Activated CD8-positive, alpha-beta T cell treated with anti-CD3 and anti-CD28 coated beads for 36 hours (primary cell): ENCODE measurements at regions not wholly inside any gene's neighbourhood (a gene's known extent, or its start where the extent isn't known, plus 50 kb on each side); places are given as distances from the start of the nearest gene placed in this dataset.

ENCODE experiments used
- ATAC-seq: fragments of 200-7000 bp; cut with Tn5 transposase; one replicate; pipeline ENCODE4 v1.10.0; 2021; ENCODE audit warnings: mild to moderate bottlenecking, moderate library complexity
- CTCF ChIA-PET: fragments of 350-600 bp; sonication (Branson Sonifier 250); formaldehyde crosslinking; loops from one replicate; lab custom pipeline; 2021; ENCODE audit warnings: antibody characterized with exemption; lab: Charles Lee
- POLR2A ChIA-PET: fragments of 350-600 bp; sonication (Branson Sonifier 250); formaldehyde crosslinking; loops from one replicate; lab custom pipeline; 2021; ENCODE audit warnings: antibody characterized with exemption; lab: Charles Lee
- DNase-seq: peaks from one replicate; pipeline ENCODE4 v3.0.0-alpha.2; 2020
- H3K27ac Mint-ChIP-seq: one replicate; pipeline ENCODE4 v1.8.0; 2021; ENCODE audit warnings: mild to moderate bottlenecking, mixed read lengths
- H3K27me3 Mint-ChIP-seq: one replicate; pipeline ENCODE4 v1.8.0; 2021; ENCODE audit warnings: mixed read lengths
- H3K36me3 Mint-ChIP-seq: one replicate; pipeline ENCODE4 v1.8.0; 2021; ENCODE audit warnings: low read depth, mixed read lengths
- H3K4me1 Mint-ChIP-seq: one replicate; pipeline ENCODE4 v1.8.0; 2021; ENCODE audit warnings: low read depth, mixed read lengths
- H3K4me3 Mint-ChIP-seq: one replicate; pipeline ENCODE4 v1.8.0; 2021; ENCODE audit warnings: mild to moderate bottlenecking, moderate library complexity, mixed read lengths
- H3K9me3 Mint-ChIP-seq: one replicate; pipeline ENCODE4 v1.8.0; 2021; ENCODE audit warnings: mixed read lengths
- intact Hi-C: fragments of 100-400 bp; cut with micrococcal nuclease; formaldehyde crosslinking; loops from one replicate; pipeline ENCODE4 v1.10.0; 2022
- TF ChIP-seq, protein P1 (sequence below): fragments of 200-600 bp; IDR thresholded peaks from one replicate; pipeline ENCODE4 v1.8.0; 2022; ENCODE audit warnings: antibody characterized with exemption, mild to moderate bottlenecking

DNA sequence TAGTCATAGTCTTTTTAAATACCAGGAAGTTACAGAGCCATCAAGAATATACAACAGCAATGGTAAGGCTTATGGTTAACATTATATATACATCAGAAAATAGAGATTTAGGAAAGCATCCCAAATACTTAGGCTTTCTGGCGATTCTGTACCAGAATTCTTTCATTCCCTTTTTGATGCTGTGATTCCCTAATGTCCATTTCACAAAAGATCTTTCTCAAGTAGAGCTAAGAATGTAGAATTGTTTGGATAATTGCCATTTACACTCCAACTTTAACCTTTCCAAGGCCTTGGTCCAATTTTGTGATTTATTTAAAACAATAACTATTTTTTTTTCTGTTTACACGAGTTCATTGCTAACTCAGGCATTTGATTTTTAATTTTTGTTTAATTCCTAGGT lies 422.2 kb downstream of the MTX2 start:
- no peak overlapping the region for H3K27ac Mint-ChIP-seq
- DNase-seq (no peak), ATAC-seq (no peak)
- peaks cover 11% of the 10 kb centered on the region for H3K27me3 Mint-ChIP-seq
- no peaks in the 10 kb centered on the region for H3K36me3 Mint-ChIP-seq
- H3K4me1 Mint-ChIP-seq: no peaks in the 10 kb centered on the region
- ChIA-PET CTCF (no interaction called here), POLR2A (no interaction called here)
- TF ChIP-seq, protein P1, sequence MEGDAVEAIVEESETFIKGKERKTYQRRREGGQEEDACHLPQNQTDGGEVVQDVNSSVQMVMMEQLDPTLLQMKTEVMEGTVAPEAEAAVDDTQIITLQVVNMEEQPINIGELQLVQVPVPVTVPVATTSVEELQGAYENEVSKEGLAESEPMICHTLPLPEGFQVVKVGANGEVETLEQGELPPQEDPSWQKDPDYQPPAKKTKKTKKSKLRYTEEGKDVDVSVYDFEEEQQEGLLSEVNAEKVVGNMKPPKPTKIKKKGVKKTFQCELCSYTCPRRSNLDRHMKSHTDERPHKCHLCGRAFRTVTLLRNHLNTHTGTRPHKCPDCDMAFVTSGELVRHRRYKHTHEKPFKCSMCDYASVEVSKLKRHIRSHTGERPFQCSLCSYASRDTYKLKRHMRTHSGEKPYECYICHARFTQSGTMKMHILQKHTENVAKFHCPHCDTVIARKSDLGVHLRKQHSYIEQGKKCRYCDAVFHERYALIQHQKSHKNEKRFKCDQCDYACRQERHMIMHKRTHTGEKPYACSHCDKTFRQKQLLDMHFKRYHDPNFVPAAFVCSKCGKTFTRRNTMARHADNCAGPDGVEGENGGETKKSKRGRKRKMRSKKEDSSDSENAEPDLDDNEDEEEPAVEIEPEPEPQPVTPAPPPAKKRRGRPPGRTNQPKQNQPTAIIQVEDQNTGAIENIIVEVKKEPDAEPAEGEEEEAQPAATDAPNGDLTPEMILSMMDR: no peak
- intact Hi-C loops: no loop called here
- no peaks in the 10 kb centered on the region for H3K9me3 Mint-ChIP-seq
- H3K4me3 Mint-ChIP-seq: no peak overlapping the region

DNA sequence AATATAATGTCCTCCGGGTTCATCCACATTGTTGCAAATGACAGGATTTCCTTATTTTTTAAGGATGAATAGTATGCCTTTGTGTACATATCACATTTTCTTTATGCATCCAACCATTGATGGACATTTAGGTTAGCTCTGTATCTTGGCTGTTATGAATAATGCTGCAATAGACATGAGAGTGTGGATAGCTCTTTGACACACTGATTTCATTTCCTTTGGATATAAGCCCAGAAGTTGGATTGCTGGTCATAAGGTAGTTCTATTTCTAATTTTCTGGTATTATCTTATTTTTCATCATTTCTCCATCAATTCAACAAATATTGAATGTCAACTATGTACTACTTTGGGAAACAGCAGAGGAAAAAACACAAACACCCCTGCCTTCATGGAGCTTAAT lies 423.3 kb downstream of the MTX2 start:
- H3K4me1 Mint-ChIP-seq: no peaks in the 10 kb centered on the region
- no peaks in the 10 kb centered on the region for H3K9me3 Mint-ChIP-seq
- no peak for DNase-seq
- CTCF ChIA-PET: no interaction called here
- TF ChIP-seq, protein P1: no peak
- no peak for ATAC-seq
- no peak overlapping the region for H3K27ac Mint-ChIP-seq
- H3K27me3 Mint-ChIP-seq: peaks cover 11% of the 10 kb centered on the region
- intact Hi-C loops: no loop called here
- H3K36me3 Mint-ChIP-seq: no peaks in the 10 kb centered on the region
- POLR2A ChIA-PET: no interaction called here
- H3K4me3 Mint-ChIP-seq: no peak overlapping the region

DNA sequence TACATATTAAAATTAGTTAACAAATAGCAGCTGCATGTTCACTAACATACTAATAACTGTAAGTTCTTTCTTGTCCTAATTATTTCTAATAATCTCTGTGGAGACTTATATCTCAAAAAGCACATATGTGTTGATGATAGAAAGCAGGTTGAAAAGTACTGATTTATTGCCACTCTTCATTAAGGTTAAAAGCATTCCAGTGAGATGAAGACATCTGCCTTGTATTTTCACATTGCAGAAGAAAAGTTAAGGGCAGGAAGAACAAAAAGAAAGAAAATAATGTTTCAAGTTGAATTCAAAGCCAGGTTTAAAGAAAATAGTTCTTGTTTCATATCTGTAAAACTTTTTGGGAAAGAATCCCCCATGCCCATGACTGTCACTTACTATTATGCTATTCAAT lies 429.9 kb downstream of the MTX2 start:
- CTCF ChIA-PET: no interaction called here
- intact Hi-C loops: no loop called here
- H3K9me3 Mint-ChIP-seq: no peaks in the 10 kb centered on the region
- DNase-seq: no peak
- POLR2A ChIA-PET: no interaction called here
- TF ChIP-seq, protein P1: no peak
- H3K27ac Mint-ChIP-seq: no peak overlapping the region
- H3K4me3 Mint-ChIP-seq: no peak overlapping the region
- H3K36me3 Mint-ChIP-seq: no peaks in the 10 kb centered on the region
- peaks cover 9% of the 10 kb centered on the region for H3K27me3 Mint-ChIP-seq
- ATAC-seq: no peak
- H3K4me1 Mint-ChIP-seq: no peaks in the 10 kb centered on the region

DNA sequence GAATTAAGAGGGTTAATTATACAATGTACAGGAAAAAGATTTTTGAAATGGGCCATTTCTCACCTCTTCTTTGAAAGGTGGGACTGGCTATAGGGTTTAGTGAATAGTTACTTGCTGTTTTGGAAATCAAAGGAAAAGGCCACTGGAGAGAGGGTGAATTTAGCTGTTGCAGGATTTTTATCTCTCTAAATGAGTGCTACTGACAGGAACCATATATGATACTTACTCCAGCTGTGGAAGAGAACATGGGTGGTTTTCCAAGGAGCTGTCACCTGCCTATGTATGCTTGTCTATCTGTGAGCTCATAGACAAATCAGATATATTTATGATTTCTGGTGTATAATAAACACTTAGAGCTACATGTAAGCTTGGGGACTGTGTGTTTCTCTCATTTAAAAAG lies 430.4 kb downstream of the MTX2 start:
- no peaks in the 10 kb centered on the region for H3K4me1 Mint-ChIP-seq
- DNase-seq (no peak), ATAC-seq (no peak)
- ChIA-PET CTCF (no interaction called here), POLR2A (no interaction called here)
- TF ChIP-seq, protein P1: no peak
- H3K9me3 Mint-ChIP-seq: no peaks in the 10 kb centered on the region
- no peak overlapping the region for H3K4me3 Mint-ChIP-seq
- intact Hi-C loops: no loop called here
- peaks cover 10% of the 10 kb centered on the region for H3K27me3 Mint-ChIP-seq
- no peaks in the 10 kb centered on the region for H3K36me3 Mint-ChIP-seq
- H3K27ac Mint-ChIP-seq: no peak overlapping the region

DNA sequence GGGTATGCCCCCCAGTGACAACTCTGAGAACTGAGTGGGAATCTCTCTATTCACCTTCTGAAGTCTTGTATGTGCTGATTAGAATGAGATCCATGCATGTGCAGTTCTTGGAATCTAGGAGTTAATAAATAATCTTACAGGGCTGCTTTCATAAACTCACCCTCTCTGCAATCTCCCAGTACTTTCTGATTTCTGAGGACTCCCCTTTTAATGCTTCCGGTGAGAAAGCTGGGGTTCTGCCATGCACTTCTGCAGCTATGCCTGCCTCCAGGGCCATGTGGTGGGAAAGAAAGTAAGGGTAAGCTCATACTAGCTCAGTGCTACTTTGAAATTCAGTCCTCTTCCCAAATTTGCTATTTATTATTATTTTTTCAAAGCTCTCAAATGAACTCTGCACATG lies 432.9 kb downstream of the MTX2 start:
- Mint-ChIP-seq H3K4me3 (no peak overlapping the region), H3K27me3 (peaks cover 9% of the 10 kb centered on the region), H3K36me3 (no peaks in the 10 kb centered on the region), H3K4me1 (no peaks in the 10 kb centered on the region), H3K9me3 (no peaks in the 10 kb centered on the region), H3K27ac (no peak overlapping the region)
- TF ChIP-seq, protein P1: no peak
- ATAC-seq (no peak), DNase-seq (no peak)
- CTCF ChIA-PET: no interaction called here
- POLR2A ChIA-PET: no interaction called here
- intact Hi-C loops: no loop called here
